ENCODE measurements at regions not wholly inside any gene's neighbourhood (a gene's known extent, or its start where the extent isn't known, plus 50 kb on each side); places are given as distances from the start of the nearest gene placed in this dataset.

DNA sequence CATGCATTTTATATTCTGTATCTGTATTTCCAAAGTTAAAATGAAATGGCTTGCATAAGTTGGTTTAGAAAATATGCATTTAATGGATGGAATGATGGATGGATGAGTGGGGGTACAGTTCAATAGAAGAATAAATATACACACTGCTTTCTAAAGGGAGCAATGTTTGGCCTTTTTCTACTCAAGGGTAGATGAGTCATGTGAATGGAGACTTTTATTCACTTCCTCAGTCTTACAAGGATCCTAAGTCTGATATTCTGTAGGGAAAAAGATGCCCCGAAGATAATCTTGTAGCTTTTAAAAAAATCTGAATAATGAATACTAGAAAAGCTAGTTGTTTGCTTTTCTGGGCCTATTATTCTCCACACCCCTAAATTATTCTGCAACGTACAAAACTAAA is 2112.1 kb downstream of the MAT2B start:
- H3K27me3 ChIP-seq (ENCODE audit: insufficient read depth, low read length), result no peaks in the 10 kb centered on the region
- H2AFZ ChIP-seq (ENCODE audit: low read depth, low read length), result no peak overlapping the region
- H3K4me1 ChIP-seq (ENCODE audit: insufficient read depth, low read length), result peaks cover 9% of the 10 kb centered on the region
- H3K9me3 ChIP-seq (ENCODE audit: low read length), result peaks cover 2% of the 10 kb centered on the region
- H3K36me3 ChIP-seq (ENCODE audit: insufficient read depth, low read length), result no peaks in the 10 kb centered on the region
- no peak overlapping the region for H3K4me3 ChIP-seq (ENCODE audit: low read length)

GRCh38 chr5:165620394-165620793 is 2115.0 kb downstream of the MAT2B start:
- Histone ChIP-seq H3K9me3 (ENCODE audit: low read length) (no peaks in the 10 kb centered on the region), H3K27me3 (ENCODE audit: insufficient read depth, low read length) (no peaks in the 10 kb centered on the region), H3K36me3 (ENCODE audit: insufficient read depth, low read length) (no peaks in the 10 kb centered on the region), H3K4me1 (ENCODE audit: insufficient read depth, low read length) (peaks cover 14% of the 10 kb centered on the region), H3K4me3 (ENCODE audit: low read length) (no peak overlapping the region), H2AFZ (ENCODE audit: low read depth, low read length) (no peak overlapping the region)

GRCh38 chr5:165622864-165623536 is 2117.6 kb downstream of the MAT2B start:
- no peak overlapping the region for H2AFZ ChIP-seq (ENCODE audit: low read depth, low read length)
- H3K4me3 ChIP-seq (ENCODE audit: low read length), result no peak overlapping the region
- peaks cover 5% of the 10 kb centered on the region for H3K4me1 ChIP-seq (ENCODE audit: insufficient read depth, low read length)
- no peaks in the 10 kb centered on the region for H3K9me3 ChIP-seq (ENCODE audit: low read length)
- H3K27me3 ChIP-seq (ENCODE audit: insufficient read depth, low read length), result no peaks in the 10 kb centered on the region
- no peaks in the 10 kb centered on the region for H3K36me3 ChIP-seq (ENCODE audit: insufficient read depth, low read length)

GRCh38 chr5:165624166-165624946 is 2118.9 kb downstream of the MAT2B start:
- Histone ChIP-seq H3K9me3 (ENCODE audit: low read length) (no peaks in the 10 kb centered on the region), H2AFZ (ENCODE audit: low read depth, low read length) (no peak overlapping the region), H3K36me3 (ENCODE audit: insufficient read depth, low read length) (no peaks in the 10 kb centered on the region), H3K27me3 (ENCODE audit: insufficient read depth, low read length) (no peaks in the 10 kb centered on the region), H3K4me3 (ENCODE audit: low read length) (no peak overlapping the region), H3K4me1 (ENCODE audit: insufficient read depth, low read length) (peaks cover 5% of the 10 kb centered on the region)

- H3K27me3 ChIP-seq (ENCODE audit: insufficient read depth, low read length), result no peaks in the 10 kb centered on the region
- H3K4me1 ChIP-seq (ENCODE audit: insufficient read depth, low read length), result peaks cover 16% of the 10 kb centered on the region
- H3K9me3 ChIP-seq (ENCODE audit: low read length), result no peaks in the 10 kb centered on the region
- no peak overlapping the region for H3K4me3 ChIP-seq (ENCODE audit: low read length)
- no peak overlapping the region for H2AFZ ChIP-seq (ENCODE audit: low read depth, low read length)
- no peaks in the 10 kb centered on the region for H3K36me3 ChIP-seq (ENCODE audit: insufficient read depth, low read length)
Observed at GRCh38 chr5:165626161-165626560, 2120.7 kb downstream of the MAT2B start.

DNA sequence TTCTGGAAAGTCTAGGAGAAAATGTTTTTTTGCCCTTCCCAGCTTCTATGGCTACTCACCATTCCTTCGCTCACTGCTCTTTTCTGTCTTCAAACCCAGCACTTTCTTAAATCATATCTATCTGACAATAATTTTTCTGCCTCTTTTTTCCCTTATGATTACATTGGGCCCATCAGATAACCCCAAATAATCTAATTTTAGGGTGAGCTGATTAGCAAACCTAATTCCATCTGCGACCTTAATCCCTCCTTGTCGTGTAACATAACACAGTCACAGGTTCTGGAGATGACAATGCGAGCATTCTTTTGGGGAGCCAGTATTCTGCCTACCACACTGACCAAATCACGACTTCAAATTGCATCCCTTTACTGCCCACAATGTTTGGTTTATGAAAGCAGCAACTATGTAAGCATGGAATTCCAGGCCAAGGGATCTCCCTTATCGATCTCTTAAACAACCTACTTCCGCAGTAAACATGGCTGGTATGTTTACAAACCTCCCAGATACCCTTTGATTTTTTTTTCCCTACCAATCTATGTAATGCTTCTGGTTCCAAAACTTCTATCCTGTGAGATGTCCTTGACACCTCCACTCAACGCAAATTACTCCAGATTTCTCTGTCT is 2122.2 kb downstream of the MAT2B start:
- no peaks in the 10 kb centered on the region for H3K27me3 ChIP-seq (ENCODE audit: insufficient read depth, low read length)
- H2AFZ ChIP-seq (ENCODE audit: low read depth, low read length), result no peak overlapping the region
- peaks cover 23% of the 10 kb centered on the region for H3K4me1 ChIP-seq (ENCODE audit: insufficient read depth, low read length)
- no peaks in the 10 kb centered on the region for H3K9me3 ChIP-seq (ENCODE audit: low read length)
- H3K4me3 ChIP-seq (ENCODE audit: low read length), result no peak overlapping the region
- H3K36me3 ChIP-seq (ENCODE audit: insufficient read depth, low read length), result no peaks in the 10 kb centered on the region

- Histone ChIP-seq H3K27me3 (ENCODE audit: insufficient read depth, low read length) (no peaks in the 10 kb centered on the region), H3K36me3 (ENCODE audit: insufficient read depth, low read length) (no peaks in the 10 kb centered on the region), H3K9me3 (ENCODE audit: low read length) (no peaks in the 10 kb centered on the region), H2AFZ (ENCODE audit: low read depth, low read length) (no peak overlapping the region), H3K4me3 (ENCODE audit: low read length) (no peak overlapping the region), H3K4me1 (ENCODE audit: insufficient read depth, low read length) (peaks cover 18% of the 10 kb centered on the region)
Observed at GRCh38 chr5:165630261-165630778, 2124.9 kb downstream of the MAT2B start.

DNA sequence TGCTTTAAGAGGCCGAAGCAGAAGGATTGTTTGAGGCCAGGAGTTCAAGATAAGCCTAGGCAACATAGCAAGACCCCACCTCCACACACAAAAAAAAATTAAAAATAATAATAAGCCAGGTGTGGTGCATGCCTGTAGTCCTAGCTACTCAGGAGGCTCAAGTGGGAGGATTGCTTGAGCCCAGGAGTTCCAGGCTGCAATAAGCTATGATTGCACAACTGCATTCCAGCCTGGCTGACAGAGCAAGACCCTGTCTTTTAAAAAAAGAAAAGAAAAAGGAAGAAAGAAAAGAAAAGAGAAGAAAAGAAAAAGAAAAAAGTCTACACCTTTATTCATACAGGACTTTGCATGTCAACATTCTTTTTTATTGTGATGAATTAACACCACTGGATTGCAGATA is 2125.8 kb downstream of the MAT2B start:
- Histone ChIP-seq H3K36me3 (ENCODE audit: insufficient read depth, low read length) (no peaks in the 10 kb centered on the region), H3K9me3 (ENCODE audit: low read length) (no peaks in the 10 kb centered on the region), H2AFZ (ENCODE audit: low read depth, low read length) (no peak overlapping the region), H3K27me3 (ENCODE audit: insufficient read depth, low read length) (no peaks in the 10 kb centered on the region), H3K4me3 (ENCODE audit: low read length) (no peak overlapping the region), H3K4me1 (ENCODE audit: insufficient read depth, low read length) (peaks cover 18% of the 10 kb centered on the region)

DNA sequence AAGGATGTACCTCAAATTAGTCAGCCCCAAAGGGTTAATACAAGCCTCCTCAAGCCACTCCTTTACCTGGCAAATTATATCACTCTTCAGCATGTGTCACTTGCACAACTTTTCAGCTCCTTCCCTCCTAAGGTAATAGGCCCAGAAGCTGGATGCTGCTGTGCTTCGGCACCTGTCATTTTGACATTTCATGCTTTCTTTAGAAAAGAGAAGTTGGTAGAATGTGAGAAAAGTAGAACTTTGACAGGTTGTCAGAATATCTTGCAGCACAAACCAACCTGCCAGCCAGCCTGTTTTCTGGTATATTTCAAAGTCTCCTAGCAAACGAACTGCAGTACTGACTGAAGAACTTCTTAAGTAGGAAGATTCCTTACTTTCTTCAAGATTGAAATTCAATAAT is 2136.9 kb downstream of the MAT2B start:
- no peaks in the 10 kb centered on the region for H3K9me3 ChIP-seq (ENCODE audit: low read length)
- no peak overlapping the region for H3K4me3 ChIP-seq (ENCODE audit: low read length)
- H3K4me1 ChIP-seq (ENCODE audit: insufficient read depth, low read length), result no peaks in the 10 kb centered on the region
- no peaks in the 10 kb centered on the region for H3K36me3 ChIP-seq (ENCODE audit: insufficient read depth, low read length)
- H2AFZ ChIP-seq (ENCODE audit: low read depth, low read length), result no peak overlapping the region
- no peaks in the 10 kb centered on the region for H3K27me3 ChIP-seq (ENCODE audit: insufficient read depth, low read length)

DNA sequence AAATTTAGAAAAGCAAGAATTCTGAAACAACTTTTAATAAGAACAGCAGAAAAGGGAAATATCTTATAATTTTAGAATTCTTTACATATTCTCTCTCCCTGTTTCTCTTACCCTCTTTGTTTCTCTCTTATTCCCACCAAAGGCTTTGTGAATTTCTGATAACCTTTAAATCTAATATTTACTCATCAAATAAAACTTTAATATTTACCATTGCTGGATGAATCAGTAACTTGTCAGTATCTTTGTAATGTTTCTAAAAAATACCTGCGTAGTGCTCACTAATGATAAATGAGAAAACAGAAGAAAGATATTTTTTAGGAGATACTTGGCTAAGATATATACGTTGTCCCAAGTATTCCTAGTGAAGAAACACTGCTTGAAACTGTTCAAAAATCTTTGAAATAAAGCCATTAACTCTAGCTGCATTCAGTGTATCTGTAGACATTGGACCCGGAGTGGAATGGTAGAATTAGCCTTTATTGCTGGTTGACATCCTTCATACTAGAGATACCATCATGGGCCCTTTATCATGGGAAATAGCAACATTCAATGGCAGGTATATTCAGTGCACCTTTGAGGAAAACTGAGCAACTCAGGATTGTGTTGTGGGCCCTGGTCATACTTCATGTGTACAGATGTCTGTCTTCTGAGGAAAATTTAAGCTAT is 2160.4 kb downstream of the MAT2B start:
- H3K4me1 ChIP-seq (ENCODE audit: insufficient read depth, low read length), result no peaks in the 10 kb centered on the region
- H3K9me3 ChIP-seq (ENCODE audit: low read length), result no peaks in the 10 kb centered on the region
- no peak overlapping the region for H2AFZ ChIP-seq (ENCODE audit: low read depth, low read length)

DNA sequence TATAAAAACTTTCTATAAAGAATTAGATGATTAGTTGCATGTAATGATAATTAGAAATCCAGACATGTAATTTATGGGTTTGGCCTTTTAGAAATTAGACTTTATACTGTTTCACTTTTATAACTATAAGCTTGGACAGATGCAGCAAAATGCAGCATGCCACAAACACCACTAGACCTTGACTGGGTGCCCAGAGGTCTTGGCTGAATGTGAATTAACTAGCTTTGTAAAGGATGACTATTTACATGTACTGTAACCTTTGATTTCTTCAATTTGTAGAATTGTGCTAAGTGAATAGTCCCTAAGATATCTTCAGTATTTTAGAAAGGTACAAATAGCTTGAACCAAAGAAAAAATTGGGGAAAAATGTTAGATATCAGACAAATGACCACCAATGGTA is 2168.1 kb downstream of the MAT2B start:
- H3K4me1 ChIP-seq (ENCODE audit: insufficient read depth, low read length), result no peaks in the 10 kb centered on the region
- H3K4me3 ChIP-seq (ENCODE audit: low read length), result no peak overlapping the region
- H3K36me3 ChIP-seq (ENCODE audit: insufficient read depth, low read length), result no peaks in the 10 kb centered on the region
- no peaks in the 10 kb centered on the region for H3K27me3 ChIP-seq (ENCODE audit: insufficient read depth, low read length)
- no peak overlapping the region for H2AFZ ChIP-seq (ENCODE audit: low read depth, low read length)
- no peaks in the 10 kb centered on the region for H3K9me3 ChIP-seq (ENCODE audit: low read length)

More for the DNA sequence above, 2160.4 kb downstream of the MAT2B start:
- Histone ChIP-seq H3K36me3 (ENCODE audit: insufficient read depth, low read length) (no peaks in the 10 kb centered on the region), H3K4me3 (ENCODE audit: low read length) (no peak overlapping the region), H3K27me3 (ENCODE audit: insufficient read depth, low read length) (no peaks in the 10 kb centered on the region)

- Histone ChIP-seq H2AFZ (ENCODE audit: low read depth, low read length) (no peak overlapping the region), H3K27me3 (ENCODE audit: insufficient read depth, low read length) (no peaks in the 10 kb centered on the region), H3K9me3 (ENCODE audit: low read length) (peaks cover 3% of the 10 kb centered on the region), H3K4me1 (ENCODE audit: insufficient read depth, low read length) (no peaks in the 10 kb centered on the region), H3K36me3 (ENCODE audit: insufficient read depth, low read length) (no peaks in the 10 kb centered on the region), H3K4me3 (ENCODE audit: low read length) (no peak overlapping the region)
Observed at GRCh38 chr5:165695796-165696195, 2190.4 kb downstream of the MAT2B start.

- Histone ChIP-seq H3K9me3 (ENCODE audit: low read length) (no peaks in the 10 kb centered on the region), H2AFZ (ENCODE audit: low read depth, low read length) (no peak overlapping the region), H3K36me3 (ENCODE audit: insufficient read depth, low read length) (no peaks in the 10 kb centered on the region), H3K4me1 (ENCODE audit: insufficient read depth, low read length) (no peaks in the 10 kb centered on the region), H3K4me3 (ENCODE audit: low read length) (no peak overlapping the region), H3K27me3 (ENCODE audit: insufficient read depth, low read length) (no peaks in the 10 kb centered on the region)
Observed at GRCh38 chr5:165705960-165706359, 2200.5 kb downstream of the MAT2B start.

Measured in neuron (in vitro differentiated cells).